LNCaP clone FGC (cell line): ENCODE measurements at regions not wholly inside any gene's neighbourhood (a gene's known extent, or its start where the extent isn't known, plus 50 kb on each side); places are given as distances from the start of the nearest gene placed in this dataset.

Experiments used
- DNase-seq: peaks from one replicate; pipeline ENCODE4 v3.0.0-alpha.2; 2011; ENCODE audit warnings: low read depth
- H3K4me3 ChIP-seq: 2 replicates; pipeline ENCODE4 v1.5.1; 2011; ENCODE audit warnings: mild to moderate bottlenecking, low read depth, low read length, control low read depth
- TF ChIP-seq, protein P1 (sequence below): IDR thresholded peaks from 2 replicates; pipeline ENCODE4 v1.5.1; 2012; ENCODE audit warnings: mild to moderate bottlenecking; ENCODE audit not compliant: control insufficient read depth, insufficient read depth; ENCODE audit errors: extremely low read depth

DNA sequence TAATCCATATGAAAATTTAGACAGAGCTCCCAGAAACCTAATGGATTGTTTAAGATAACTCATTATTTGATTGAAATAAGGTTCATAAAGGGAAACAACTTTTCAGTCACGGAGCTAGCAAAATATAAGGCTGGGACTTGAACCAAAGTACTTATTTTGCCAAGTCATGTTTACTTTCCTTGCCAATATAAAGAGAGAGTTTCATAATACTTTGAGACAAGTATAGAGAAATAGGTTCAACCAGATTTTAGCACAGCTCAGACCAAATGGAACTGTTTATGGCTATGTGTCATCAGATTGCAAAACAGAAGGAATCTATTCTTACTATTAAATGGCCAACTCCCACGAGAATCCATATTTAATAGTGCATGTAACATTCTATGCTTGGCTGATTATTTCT lies 1517.5 kb upstream of the TENM4 start:
- DNase-seq = peak; percentile 69
- TF ChIP-seq, protein P1, sequence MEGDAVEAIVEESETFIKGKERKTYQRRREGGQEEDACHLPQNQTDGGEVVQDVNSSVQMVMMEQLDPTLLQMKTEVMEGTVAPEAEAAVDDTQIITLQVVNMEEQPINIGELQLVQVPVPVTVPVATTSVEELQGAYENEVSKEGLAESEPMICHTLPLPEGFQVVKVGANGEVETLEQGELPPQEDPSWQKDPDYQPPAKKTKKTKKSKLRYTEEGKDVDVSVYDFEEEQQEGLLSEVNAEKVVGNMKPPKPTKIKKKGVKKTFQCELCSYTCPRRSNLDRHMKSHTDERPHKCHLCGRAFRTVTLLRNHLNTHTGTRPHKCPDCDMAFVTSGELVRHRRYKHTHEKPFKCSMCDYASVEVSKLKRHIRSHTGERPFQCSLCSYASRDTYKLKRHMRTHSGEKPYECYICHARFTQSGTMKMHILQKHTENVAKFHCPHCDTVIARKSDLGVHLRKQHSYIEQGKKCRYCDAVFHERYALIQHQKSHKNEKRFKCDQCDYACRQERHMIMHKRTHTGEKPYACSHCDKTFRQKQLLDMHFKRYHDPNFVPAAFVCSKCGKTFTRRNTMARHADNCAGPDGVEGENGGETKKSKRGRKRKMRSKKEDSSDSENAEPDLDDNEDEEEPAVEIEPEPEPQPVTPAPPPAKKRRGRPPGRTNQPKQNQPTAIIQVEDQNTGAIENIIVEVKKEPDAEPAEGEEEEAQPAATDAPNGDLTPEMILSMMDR = no peak
- no peak overlapping the region for H3K4me3 ChIP-seq

DNA sequence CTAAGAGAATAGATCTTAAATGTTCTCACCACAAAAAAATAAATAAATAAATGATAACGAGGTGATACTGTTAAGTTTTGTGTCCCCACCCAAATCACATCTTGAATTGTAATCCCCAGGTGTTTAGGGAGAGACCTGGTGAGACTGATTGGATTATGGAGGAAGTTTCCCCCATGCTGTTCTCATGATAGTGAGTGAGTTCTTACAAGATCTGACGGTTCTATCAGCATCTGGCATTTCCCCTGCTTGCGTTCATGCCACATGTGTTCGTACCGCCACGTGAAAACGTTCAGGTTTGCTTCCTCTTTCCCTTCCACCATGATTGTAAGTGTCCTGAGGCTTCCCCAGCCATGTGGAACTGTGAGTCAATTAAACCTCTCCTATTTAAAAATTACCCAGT lies 1514.8 kb upstream of the TENM4 start:
- H3K4me3 ChIP-seq = no peak overlapping the region
- TF ChIP-seq, protein P1 = no peak
- no peak for DNase-seq

DNA sequence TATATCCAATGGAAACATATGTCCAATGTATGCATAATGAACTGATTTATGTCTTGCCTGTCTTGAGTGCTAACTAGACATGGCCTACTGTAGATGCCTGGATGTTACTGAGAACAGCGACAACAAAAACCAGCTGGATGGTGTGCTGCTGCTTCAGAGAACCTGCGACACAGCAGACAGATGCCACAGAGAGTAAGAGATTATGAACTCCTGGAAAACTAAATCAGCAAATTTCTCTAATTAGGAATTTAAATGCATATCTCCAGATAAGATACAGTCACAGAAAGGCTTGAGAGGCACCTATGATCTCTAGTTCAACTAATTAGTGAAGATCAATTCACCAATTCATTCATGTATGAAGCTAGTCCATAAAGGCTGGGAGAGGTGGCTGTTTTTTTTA lies 1508.0 kb upstream of the TENM4 start:
- DNase-seq = no peak
- TF ChIP-seq, protein P1 = no peak
- no peak overlapping the region for H3K4me3 ChIP-seq

DNA sequence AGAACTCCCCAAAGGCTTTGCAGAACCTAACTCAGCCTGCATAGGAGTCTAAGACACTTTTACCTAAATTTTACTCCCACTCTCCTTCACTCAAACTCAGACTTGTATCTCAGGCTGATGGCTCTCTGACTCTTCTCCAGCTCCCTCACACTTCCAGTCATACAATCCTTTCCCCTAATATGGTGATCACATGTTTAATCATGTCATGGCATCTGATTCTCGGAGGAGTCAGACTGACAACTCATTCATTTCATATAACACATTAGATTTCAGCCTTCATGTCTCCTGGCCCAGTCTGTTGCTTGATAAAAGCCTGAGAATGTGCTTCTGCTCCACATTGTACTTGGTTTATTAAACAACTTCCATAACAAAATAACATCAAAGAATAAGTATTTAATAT lies 1503.9 kb upstream of the TENM4 start:
- TF ChIP-seq, protein P1 = no peak
- DNase-seq = no peak
- no peak overlapping the region for H3K4me3 ChIP-seq

DNA sequence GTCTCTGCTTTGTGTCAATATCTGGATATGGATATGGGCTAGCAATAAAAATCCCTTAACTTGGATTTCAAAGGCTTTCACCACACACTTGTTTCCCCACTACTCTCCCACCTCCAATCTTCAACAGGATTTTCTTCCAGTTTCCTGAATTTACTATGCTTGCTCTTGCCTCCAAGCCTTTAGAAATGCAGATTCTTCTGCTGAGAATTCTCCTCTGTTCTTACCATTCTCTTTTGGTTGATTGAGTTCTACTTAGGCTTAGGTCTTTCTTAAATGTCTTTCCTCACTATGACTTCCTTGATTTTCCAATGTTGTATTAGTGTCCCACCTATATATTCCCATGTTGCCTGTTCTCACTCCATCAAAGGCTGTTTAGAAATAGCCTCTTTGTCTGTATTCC lies 1502.4 kb upstream of the TENM4 start:
- no peak overlapping the region for H3K4me3 ChIP-seq
- TF ChIP-seq, protein P1 = no peak
- no peak for DNase-seq

DNA sequence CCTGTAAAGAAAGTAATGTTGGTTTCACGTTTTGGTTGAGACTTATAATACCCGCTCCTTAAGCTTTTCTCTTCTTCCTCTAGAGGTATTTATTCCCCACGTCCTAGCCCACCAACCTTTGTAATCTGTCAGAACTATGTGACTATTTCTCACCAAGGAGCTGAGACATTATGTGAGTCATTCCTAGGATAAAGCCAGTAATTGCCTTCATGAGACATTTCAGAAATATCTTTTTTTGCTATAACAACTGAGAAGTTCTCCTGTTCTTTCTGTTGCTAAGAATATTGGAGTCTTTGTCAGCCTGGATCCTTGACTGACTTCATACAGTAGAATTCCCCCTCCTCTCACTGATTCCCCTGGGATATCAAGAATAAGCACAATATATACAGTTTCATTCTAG lies 1497.0 kb upstream of the TENM4 start:
- no peak for DNase-seq
- TF ChIP-seq, protein P1 = no peak
- no peak overlapping the region for H3K4me3 ChIP-seq

DNA sequence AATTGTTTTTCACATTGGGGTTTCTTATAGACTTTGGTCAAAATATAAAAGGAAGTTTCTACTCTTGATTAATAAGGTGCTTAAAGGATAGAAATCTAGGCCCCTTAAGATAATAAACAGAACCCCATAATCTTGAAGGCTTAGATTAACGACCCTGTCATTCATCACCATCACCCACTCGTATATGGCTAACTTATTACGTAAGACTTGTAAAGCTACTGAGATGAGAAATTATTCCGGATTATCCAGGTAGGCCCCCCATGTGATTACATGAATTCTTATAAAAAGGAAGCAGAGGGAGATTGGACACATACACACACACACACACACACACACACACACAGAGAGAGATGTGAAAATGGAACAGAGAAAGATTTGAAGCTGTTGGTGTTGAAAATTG lies 1489.2 kb upstream of the TENM4 start:
- TF ChIP-seq, protein P1 = no peak

More for the DNA sequence above, 1489.2 kb upstream of the TENM4 start:
- no peak overlapping the region for H3K4me3 ChIP-seq
- DNase-seq = no peak
